GM10266 (cell line): ENCODE measurements at regions not wholly inside any gene's neighbourhood (a gene's known extent, or its start where the extent isn't known, plus 50 kb on each side); places are given as distances from the start of the nearest gene placed in this dataset.

ENCODE experiments used
- DNase-seq: peaks from one replicate; pipeline ENCODE4 v3.0.0; 2012; ENCODE audit errors: extremely low spot score
- TF ChIP-seq, protein P1 (sequence below): IDR thresholded peaks from 2 replicates; pipeline ENCODE4 v1.5.1; 2012; ENCODE audit warnings: mild to moderate bottlenecking, low read depth; ENCODE audit not compliant: control insufficient read depth, insufficient read depth; ENCODE audit errors: missing control alignments

DNA sequence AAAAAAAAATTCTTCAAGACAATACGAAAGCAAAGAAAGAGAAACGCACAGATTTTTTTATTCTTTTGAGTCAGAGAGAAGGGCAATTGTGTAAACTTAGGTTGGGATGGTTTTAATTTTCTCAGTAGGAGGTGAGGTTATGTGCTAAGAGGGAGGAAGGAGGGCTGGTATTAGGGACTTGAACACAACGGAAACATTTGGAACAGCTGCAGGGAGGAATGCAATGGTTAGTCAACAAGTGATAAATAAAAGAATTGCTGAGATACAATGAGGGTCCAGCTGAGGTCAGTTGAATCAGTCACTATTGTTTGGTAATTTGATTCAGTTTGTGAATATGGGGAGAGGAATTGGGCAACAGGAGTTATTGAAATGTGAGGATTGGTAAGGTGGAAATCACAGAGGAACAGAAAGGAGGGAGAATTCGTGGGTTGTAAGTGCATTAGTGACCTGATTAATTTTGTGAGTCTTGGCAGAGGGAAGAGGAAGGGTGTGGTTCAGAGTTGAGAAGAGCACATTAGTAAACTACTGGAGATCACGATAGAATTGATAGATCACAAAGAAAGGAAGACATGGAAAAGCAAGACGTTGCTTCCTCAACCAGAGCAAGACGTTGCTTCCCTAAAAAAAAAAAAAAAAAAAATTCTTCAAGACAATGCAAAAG lies 499.5 kb upstream of the SPRY2 start:
- no peak for DNase-seq
- TF ChIP-seq, protein P1, sequence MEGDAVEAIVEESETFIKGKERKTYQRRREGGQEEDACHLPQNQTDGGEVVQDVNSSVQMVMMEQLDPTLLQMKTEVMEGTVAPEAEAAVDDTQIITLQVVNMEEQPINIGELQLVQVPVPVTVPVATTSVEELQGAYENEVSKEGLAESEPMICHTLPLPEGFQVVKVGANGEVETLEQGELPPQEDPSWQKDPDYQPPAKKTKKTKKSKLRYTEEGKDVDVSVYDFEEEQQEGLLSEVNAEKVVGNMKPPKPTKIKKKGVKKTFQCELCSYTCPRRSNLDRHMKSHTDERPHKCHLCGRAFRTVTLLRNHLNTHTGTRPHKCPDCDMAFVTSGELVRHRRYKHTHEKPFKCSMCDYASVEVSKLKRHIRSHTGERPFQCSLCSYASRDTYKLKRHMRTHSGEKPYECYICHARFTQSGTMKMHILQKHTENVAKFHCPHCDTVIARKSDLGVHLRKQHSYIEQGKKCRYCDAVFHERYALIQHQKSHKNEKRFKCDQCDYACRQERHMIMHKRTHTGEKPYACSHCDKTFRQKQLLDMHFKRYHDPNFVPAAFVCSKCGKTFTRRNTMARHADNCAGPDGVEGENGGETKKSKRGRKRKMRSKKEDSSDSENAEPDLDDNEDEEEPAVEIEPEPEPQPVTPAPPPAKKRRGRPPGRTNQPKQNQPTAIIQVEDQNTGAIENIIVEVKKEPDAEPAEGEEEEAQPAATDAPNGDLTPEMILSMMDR, result no peak

DNA sequence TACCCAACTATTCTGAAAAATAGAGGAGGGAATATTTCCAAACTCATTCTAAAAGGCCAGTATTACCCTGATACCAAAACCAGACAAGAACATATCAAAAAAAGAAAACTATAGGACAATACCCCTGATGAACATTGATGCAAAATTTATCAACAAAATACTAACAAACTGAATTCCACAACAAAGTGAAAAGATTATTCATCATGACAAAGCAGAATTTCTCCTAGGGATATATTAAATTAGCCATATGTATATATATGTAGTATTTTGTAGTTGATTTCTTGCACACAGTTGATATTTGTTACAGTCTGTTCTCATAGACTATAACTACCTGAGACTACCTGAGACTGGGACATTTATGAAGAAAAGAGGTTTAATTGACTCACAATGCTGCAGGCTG lies 495.0 kb upstream of the SPRY2 start:
- DNase-seq, result no peak
- TF ChIP-seq, protein P1, result no peak

DNA sequence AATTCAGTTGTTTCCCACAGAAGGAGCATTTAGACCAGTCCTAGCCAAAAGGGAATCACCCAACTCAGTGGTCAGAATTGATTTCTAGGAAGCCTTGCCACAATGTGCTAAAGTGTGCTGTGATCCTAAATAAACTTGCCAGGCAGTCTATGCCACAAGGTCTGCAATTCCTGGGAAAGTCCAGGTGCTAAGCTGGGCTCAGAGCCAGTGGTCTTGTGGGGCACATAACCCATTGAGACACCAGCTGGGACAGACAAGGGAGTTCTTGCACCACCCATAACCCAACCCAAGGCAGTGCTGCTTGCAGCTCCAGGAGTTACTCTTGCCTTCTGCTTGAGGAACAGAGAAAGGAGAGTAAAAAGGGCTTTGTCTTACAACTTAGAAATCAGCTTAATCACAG lies 489.5 kb upstream of the SPRY2 start:
- no peak for DNase-seq
- TF ChIP-seq, protein P1, result no peak

DNA sequence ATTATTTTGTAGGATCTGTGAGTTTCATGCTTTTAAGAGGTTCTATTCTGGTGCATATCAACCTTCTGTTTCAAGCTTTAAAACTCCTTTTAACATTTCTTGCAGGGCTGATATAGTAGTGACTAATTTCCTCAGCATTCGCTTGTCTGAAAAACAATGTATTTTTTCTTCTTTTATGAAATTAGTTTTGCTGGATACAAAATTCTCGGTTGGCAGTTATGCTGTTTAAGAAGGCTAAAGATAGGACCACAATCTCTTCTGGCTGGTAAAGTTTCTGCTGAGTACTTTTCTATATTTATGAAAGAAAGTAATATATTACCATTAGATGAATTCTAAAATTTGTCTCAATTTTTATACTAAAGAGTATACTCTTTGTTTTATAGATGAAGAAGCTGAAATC lies 487.8 kb upstream of the SPRY2 start:
- DNase-seq, result no peak
- TF ChIP-seq, protein P1, result no peak

DNA sequence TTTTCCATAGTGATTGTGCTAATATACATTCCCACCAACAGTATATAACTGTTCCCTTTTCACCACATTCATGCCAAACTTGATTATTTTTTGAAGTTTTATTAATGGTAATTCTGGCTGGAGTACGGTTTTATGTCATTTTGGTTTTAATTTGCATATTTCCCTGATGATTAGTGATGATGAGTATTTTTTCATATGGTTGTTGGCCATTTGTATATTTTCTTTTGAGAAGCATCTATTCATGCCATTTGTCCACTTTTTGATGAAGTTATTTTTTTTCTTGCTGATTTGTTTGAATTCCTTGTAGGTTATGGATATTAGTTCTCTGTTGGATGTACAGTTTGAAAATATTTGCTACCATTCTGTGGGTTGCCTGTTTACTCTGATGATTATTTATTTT lies 484.4 kb upstream of the SPRY2 start:
- TF ChIP-seq, protein P1, result no peak
- no peak for DNase-seq

DNA sequence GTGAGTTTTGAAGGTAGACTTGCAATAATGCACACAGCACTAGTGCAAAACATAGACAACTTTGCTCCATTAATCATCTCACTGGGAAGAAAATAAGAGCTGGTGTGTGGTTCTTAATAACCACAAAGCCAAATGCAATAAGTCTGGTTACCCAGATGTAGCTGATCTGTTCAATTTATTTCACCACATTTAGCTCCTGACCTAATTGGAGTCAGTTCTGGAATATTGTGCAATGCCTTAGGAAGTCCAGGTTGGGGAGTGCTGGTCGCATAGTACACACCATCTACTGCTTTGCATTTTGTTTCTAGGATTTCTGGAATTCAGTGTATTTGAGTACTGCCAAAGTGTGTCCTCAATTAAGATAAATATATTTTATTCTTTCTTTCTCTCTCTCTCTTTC lies 483.3 kb upstream of the SPRY2 start:
- TF ChIP-seq, protein P1, result no peak
- no peak for DNase-seq

DNA sequence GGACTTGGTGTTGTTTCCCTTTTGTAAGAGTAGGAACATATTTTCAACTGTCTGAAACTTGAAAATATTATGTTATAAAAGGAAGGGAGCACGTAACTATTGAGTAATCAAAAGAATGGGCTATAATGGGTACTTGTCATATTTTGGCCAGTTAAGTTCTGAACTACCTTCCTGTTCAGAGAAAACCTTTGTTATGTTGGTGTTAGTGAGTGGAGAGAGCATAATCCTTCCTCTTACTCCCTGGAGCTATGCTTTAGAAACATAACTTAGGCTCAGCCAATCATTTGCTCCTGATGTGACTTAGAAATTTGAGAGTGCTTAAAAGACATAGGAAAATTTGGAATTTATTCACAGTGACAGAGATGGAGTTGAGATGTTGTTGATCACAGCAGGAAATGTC lies 482.5 kb upstream of the SPRY2 start:
- no peak for DNase-seq
- TF ChIP-seq, protein P1, result no peak
